Panc1 (cell line): ENCODE measurements at regions not wholly inside any gene's neighbourhood (a gene's known extent, or its start where the extent isn't known, plus 50 kb on each side); places are given as distances from the start of the nearest gene placed in this dataset.

Experiments
- CTCF ChIP-seq: fragments of 450-650 bp; IDR thresholded peaks from 2 replicates; pipeline ENCODE4 v1.5.1; 2017; ENCODE audit warnings: mild to moderate bottlenecking
- POLR2AphosphoS5 ChIP-seq: IDR thresholded peaks from 2 replicates; pipeline ENCODE4 v1.6.1; 2012; ENCODE audit warnings: mild to moderate bottlenecking, low read depth, low read length, moderate library complexity
- REST ChIP-seq, 2 experiments: IDR thresholded peaks; 2 replicates each; pipeline ENCODE4 v1.6.1; 2011 to 2012; ENCODE audit warnings: low read depth in 2 of 2, control low read depth in 1 of 2, low read length in 1 of 2, mild to moderate bottlenecking in 1 of 2, moderate library complexity in 1 of 2; ENCODE audit not compliant: insufficient read depth in 1 of 2
- SIN3A ChIP-seq: IDR thresholded peaks from 2 replicates; pipeline ENCODE4 v1.6.1; 2012; ENCODE audit warnings: low read depth, mild to moderate bottlenecking, low read length, moderate library complexity, borderline replicate concordance; ENCODE audit not compliant: insufficient read depth
- TCF7L2 ChIP-seq: IDR thresholded peaks from 2 replicates; pipeline ENCODE4 v1.6.1; 2011; ENCODE audit warnings: mild to moderate bottlenecking, low read depth, low read length, inconsistent platforms

DNA sequence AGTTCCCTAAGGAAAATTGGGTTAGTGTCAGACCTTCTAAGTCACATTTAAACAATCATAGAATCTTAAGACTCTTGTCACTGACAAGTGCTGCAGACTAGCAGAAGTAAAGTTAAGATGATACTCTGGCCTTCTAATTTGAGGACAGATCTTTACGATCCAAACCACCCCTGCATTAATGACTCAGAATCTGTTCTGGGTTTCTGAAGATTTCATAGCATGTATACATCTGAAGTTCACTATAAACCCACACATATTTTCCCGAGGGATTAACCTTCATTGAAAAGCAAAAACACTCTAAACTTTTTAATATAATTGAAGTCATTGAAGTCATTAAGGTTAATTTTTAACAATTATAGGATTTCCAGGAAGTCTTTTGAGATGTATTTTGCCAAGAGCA, 674.3 kb downstream of the IQCM start:
- no peak for TF ChIP-seq CTCF
- TF ChIP-seq REST (IDR thresholded peaks at IDR 0.05; ENCODE audit: insufficient read depth in 1 of 2, low read depth in 2 of 2, low read length in 1 of 2): no peak
- TF ChIP-seq SIN3A: no peak
- no peak for TF ChIP-seq POLR2AphosphoS5
- no peak for TF ChIP-seq TCF7L2
